ENCODE measurements at regions not wholly inside any gene's neighbourhood (a gene's known extent, or its start where the extent isn't known, plus 50 kb on each side); places are given as distances from the start of the nearest gene placed in this dataset.

DNA sequence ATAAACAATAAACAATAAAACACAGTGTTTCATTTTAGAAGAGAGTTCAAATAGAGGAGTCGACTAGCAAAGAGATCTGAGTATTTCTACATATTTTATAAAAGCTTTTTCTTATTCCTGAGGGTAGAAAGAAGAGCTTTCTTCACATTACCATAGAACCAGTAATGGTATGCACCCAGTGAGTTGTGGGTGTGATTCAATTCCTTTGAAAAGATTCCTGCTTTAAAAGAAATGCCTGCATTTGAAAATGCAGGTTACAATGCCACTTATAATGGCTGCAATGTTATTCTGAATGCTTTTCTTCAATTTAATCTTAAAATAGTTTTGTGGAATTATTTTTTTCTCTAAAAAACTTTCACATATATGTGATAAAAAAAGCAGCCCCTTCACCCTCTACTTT is 178.1 kb downstream of the CDC14C start:
- Histone ChIP-seq H3K27me3 (ENCODE audit: control insufficient read depth, insufficient read depth, low read length) (no peaks in the 10 kb centered on the region), H3K9ac (ENCODE audit: low read depth, low read length) (no peak overlapping the region), H4K91ac (ENCODE audit: insufficient read depth, low read depth, low read length) (no peak overlapping the region), H3K4me1 (ENCODE audit: control insufficient read depth, insufficient read depth, low read length) (no peaks in the 10 kb centered on the region), H2BK120ac (ENCODE audit: low read depth, low read length) (no peak overlapping the region), H4K8ac (ENCODE audit: low read depth in 2 of 2, low read length in 2 of 2) (no peak overlapping the region), H2AK5ac (ENCODE audit: low read depth, low read length) (no peak overlapping the region), H2BK15ac (ENCODE audit: low read depth, low read length) (no peak overlapping the region), H3K23ac (ENCODE audit: low read depth, low read length) (no peak overlapping the region), H2AK9ac (replicated peaks; ENCODE audit: low read depth, low read length, poor library complexity) (no peak overlapping the region), H3K18ac (ENCODE audit: low read depth, low read length) (no peak overlapping the region), H3K27ac (ENCODE audit: insufficient read depth, low read length) (no peak overlapping the region), H3K79me1 (ENCODE audit: low read depth in 1 of 2, low read length in 2 of 2) (no peaks in the 10 kb centered on the region), H3K9me1 (ENCODE audit: insufficient read depth, low read length) (no peaks in the 10 kb centered on the region), H2AFZ (replicated peaks; ENCODE audit: low read length, poor library complexity) (no peak overlapping the region), H3K14ac (replicated peaks; ENCODE audit: low read depth, low read length) (no peak overlapping the region), H3K4ac (ENCODE audit: low read depth, low read length) (no peak overlapping the region), H3K4me3 (ENCODE audit: insufficient read depth, low read depth, low read length) (no peak overlapping the region), H2BK20ac (ENCODE audit: low read depth, low read length) (no peak overlapping the region), H4K5ac (ENCODE audit: low read depth, low read length) (no peak overlapping the region), H3K36me3 (ENCODE audit: control insufficient read depth, insufficient read depth, low read length) (no peaks in the 10 kb centered on the region), H2BK5ac (ENCODE audit: low read depth, low read length, poor library complexity, severe bottlenecking) (no peak overlapping the region), H4K20me1 (ENCODE audit: insufficient read depth, low read length) (no peaks in the 10 kb centered on the region), H3K56ac (ENCODE audit: extremely low read depth, insufficient read depth, low read length) (no peak overlapping the region), H3K9me3 (ENCODE audit: control insufficient read depth, insufficient read depth, low read length) (peaks cover 4% of the 10 kb centered on the region; the same call in 1 of the 2 replicates), H3K4me2 (ENCODE audit: low read depth, low read length) (no peak overlapping the region)
- ATAC-seq (ENCODE audit: low read depth) (no peak), DNase-seq (no peak)
- WGBS, 2 experiments (ENCODE audit: extremely low coverage in 2 of 2, insufficient read length in 1 of 2), result no CpG with 5 or more reads among the region's 1 CpG
- ChIA-PET CTCF (no interaction called here), POLR2A (ENCODE audit: unreplicated experiment) (no interaction called here)
- dilution Hi-C loops (cut with HindIII; ENCODE audit: low sequenced_read_pairs, unreplicated experiment), result no loop called here
- intact Hi-C loops (cut with micrococcal nuclease), result no loop called here
- in situ Hi-C loops (cut with MboI; ENCODE audit: low sequenced_read_pairs), result no loop called here
- no TSS peak for BruUV-seq (replicated peaks)
- TF ChIP-seq, protein P1, sequence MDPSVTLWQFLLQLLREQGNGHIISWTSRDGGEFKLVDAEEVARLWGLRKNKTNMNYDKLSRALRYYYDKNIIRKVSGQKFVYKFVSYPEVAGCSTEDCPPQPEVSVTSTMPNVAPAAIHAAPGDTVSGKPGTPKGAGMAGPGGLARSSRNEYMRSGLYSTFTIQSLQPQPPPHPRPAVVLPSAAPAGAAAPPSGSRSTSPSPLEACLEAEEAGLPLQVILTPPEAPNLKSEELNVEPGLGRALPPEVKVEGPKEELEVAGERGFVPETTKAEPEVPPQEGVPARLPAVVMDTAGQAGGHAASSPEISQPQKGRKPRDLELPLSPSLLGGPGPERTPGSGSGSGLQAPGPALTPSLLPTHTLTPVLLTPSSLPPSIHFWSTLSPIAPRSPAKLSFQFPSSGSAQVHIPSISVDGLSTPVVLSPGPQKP (IDR thresholded peaks at IDR 0.05; ENCODE audit: borderline replicate concordance, low read depth, low read length), result no peak
- TF ChIP-seq POLR2A (IDR thresholded peaks at IDR 0.05; ENCODE audit: low read depth, low read length) (no peak), FOS (IDR thresholded peaks at IDR 0.05; ENCODE audit: low read depth, low read length) (no peak), MAFK (IDR thresholded peaks at IDR 0.05; ENCODE audit: low read depth, low read length) (no peak), SMC3 (IDR thresholded peaks at IDR 0.05; ENCODE audit: low read depth, low read length) (no peak), CHD1 (IDR thresholded peaks at IDR 0.05; ENCODE audit: low read depth, low read length) (no peak), BHLHE40 (IDR thresholded peaks at IDR 0.05; ENCODE audit: low read depth, low read length) (no peak), MXI1 (IDR thresholded peaks at IDR 0.05; ENCODE audit: borderline replicate concordance, low read depth, low read length) (no peak), RFX5 (IDR thresholded peaks at IDR 0.05; ENCODE audit: low read depth, low read length) (no peak), CEBPB (IDR thresholded peaks at IDR 0.05; ENCODE audit: low read depth, low read length) (no peak), NFE2L2 (IDR thresholded peaks at IDR 0.05; ENCODE audit: low read depth, low read length) (no peak), RAD21 (IDR thresholded peaks at IDR 0.05; ENCODE audit: low read length) (no peak), RCOR1 (IDR thresholded peaks at IDR 0.05; ENCODE audit: insufficient replicate concordance, low read length) (no peak), MAZ (IDR thresholded peaks at IDR 0.05; ENCODE audit: borderline replicate concordance, low read depth, low read length) (no peak)
- TF ChIP-seq, protein P2, sequence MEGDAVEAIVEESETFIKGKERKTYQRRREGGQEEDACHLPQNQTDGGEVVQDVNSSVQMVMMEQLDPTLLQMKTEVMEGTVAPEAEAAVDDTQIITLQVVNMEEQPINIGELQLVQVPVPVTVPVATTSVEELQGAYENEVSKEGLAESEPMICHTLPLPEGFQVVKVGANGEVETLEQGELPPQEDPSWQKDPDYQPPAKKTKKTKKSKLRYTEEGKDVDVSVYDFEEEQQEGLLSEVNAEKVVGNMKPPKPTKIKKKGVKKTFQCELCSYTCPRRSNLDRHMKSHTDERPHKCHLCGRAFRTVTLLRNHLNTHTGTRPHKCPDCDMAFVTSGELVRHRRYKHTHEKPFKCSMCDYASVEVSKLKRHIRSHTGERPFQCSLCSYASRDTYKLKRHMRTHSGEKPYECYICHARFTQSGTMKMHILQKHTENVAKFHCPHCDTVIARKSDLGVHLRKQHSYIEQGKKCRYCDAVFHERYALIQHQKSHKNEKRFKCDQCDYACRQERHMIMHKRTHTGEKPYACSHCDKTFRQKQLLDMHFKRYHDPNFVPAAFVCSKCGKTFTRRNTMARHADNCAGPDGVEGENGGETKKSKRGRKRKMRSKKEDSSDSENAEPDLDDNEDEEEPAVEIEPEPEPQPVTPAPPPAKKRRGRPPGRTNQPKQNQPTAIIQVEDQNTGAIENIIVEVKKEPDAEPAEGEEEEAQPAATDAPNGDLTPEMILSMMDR (conservative IDR thresholded peaks at IDR 0.05; ENCODE audit: low read depth, low read length), result no peak
- TF ChIP-seq, protein P3, sequence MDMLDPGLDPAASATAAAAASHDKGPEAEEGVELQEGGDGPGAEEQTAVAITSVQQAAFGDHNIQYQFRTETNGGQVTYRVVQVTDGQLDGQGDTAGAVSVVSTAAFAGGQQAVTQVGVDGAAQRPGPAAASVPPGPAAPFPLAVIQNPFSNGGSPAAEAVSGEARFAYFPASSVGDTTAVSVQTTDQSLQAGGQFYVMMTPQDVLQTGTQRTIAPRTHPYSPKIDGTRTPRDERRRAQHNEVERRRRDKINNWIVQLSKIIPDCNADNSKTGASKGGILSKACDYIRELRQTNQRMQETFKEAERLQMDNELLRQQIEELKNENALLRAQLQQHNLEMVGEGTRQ (IDR thresholded peaks at IDR 0.05; ENCODE audit: low read depth, low read length), result no peak

Data from IMR-90 (cell line).